Body of pancreas (tissue), 4 donors: ENCODE measurements at regions not wholly inside any gene's neighbourhood (a gene's known extent, or its start where the extent isn't known, plus 50 kb on each side); places are given as distances from the start of the nearest gene placed in this dataset.

Experiments used
- POLR2A ChIP-seq, 3 donors: fragments of 450-650 bp; IDR thresholded peaks; one replicate each; pipeline ENCODE4 v1.6.1; 2016; ENCODE audit warnings: antibody characterized with exemption in 3 of 3, mild to moderate bottlenecking in 2 of 3
- TF ChIP-seq, protein P1 (sequence below), 7 experiments: fragments of 450-650 bp in 4 of 7; fragments of 200-600 bp in 3 of 7; sonication (generic) in 3 of 7; IDR thresholded peaks; one replicate each; pipeline ENCODE4 v1.5.1; 2016 to 2019; ENCODE audit warnings: antibody characterized with exemption in 7 of 7

- TF ChIP-seq, protein P1, sequence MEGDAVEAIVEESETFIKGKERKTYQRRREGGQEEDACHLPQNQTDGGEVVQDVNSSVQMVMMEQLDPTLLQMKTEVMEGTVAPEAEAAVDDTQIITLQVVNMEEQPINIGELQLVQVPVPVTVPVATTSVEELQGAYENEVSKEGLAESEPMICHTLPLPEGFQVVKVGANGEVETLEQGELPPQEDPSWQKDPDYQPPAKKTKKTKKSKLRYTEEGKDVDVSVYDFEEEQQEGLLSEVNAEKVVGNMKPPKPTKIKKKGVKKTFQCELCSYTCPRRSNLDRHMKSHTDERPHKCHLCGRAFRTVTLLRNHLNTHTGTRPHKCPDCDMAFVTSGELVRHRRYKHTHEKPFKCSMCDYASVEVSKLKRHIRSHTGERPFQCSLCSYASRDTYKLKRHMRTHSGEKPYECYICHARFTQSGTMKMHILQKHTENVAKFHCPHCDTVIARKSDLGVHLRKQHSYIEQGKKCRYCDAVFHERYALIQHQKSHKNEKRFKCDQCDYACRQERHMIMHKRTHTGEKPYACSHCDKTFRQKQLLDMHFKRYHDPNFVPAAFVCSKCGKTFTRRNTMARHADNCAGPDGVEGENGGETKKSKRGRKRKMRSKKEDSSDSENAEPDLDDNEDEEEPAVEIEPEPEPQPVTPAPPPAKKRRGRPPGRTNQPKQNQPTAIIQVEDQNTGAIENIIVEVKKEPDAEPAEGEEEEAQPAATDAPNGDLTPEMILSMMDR (IDR thresholded peaks at IDR 0.05): no peak
- TF ChIP-seq POLR2A (IDR thresholded peaks at IDR 0.05): no peak
Observed at GRCh38 chr1:30284728-30285475, 438.5 kb downstream of the MATN1 start.
